ENCODE measurements at regions not wholly inside any gene's neighbourhood (a gene's known extent, or its start where the extent isn't known, plus 50 kb on each side); places are given as distances from the start of the nearest gene placed in this dataset.

GRCh38 chr4:71163317-71163716 lies 169.9 kb downstream of the DCK start:
- in situ Hi-C loops (cut with MboI), result no loop called here

GRCh38 chr4:71167083-71167482 lies 171.7 kb upstream of the SLC4A4 start:
- no TSS peak for BruUV-seq (replicated peaks)
- ChIA-PET CTCF (no interaction called here), RAD21 (ENCODE audit: unreplicated experiment) (no interaction called here), POLR2A (no interaction called here), SMC1A (ENCODE audit: uncharacterized antibody, unreplicated experiment) (interaction anchor here (0.8 kb wide), 1 partner anchor 15 kb away, joined by 3 read pairs; no protein-coding TSS in a partner anchor)
- H3K27ac ChIP-seq (ENCODE audit: control insufficient read depth, insufficient read depth), result no peak overlapping the region
- no peaks in the 10 kb centered on the region for H3K79me2 ChIP-seq (ENCODE audit: control insufficient read depth, insufficient read depth, low read length)
- no peak for DNase-seq (ENCODE audit: low read depth, low spot score)
- H2AFZ ChIP-seq (ENCODE audit: control insufficient read depth, low read depth, low read length), result no peak overlapping the region
- H3K4me1 ChIP-seq (ENCODE audit: control insufficient read depth, insufficient read depth, low read length), result no peaks in the 10 kb centered on the region
- H3K9me3 ChIP-seq (replicated peaks; ENCODE audit: control insufficient read depth, insufficient read depth, low read length), result no peaks in the 10 kb centered on the region
- no peak overlapping the region for H3K9ac ChIP-seq (ENCODE audit: control insufficient read depth, insufficient read depth, low read length)
- no peaks in the 10 kb centered on the region for H3K36me3 ChIP-seq (ENCODE audit: control insufficient read depth in 2 of 2, insufficient read depth in 2 of 2, low read length in 1 of 2)
- no peaks in the 10 kb centered on the region for H3K27me3 ChIP-seq (replicated peaks in 1 of 2; ENCODE audit: control insufficient read depth in 2 of 2, insufficient read depth in 2 of 2, low read length in 1 of 2)
- in situ Hi-C loops (cut with MboI), result no loop called here
- H3K4me2 ChIP-seq (ENCODE audit: control insufficient read depth, insufficient read depth), result no peak overlapping the region
- no peak for FAIRE-seq
- 29% methylated on average over 3 of the region's 3 CpGs for WGBS (ENCODE audit: insufficient coverage, insufficient replicate concordance, low lambda C conversion rate, missing lambda C conversion rate)
- ATAC-seq, result no peak
- H4K20me1 ChIP-seq (ENCODE audit: control insufficient read depth, insufficient read depth), result no peaks in the 10 kb centered on the region
- intact Hi-C loops (cut with micrococcal nuclease; ENCODE audit: unreplicated experiment), result no loop called here
- H3K4me3 ChIP-seq, result no peak overlapping the region
- TF ChIP-seq FOXK2 (IDR thresholded peaks at IDR 0.05) (no peak), ZBTB33 (IDR thresholded peaks at IDR 0.05) (no peak), NRF1 (conservative IDR thresholded peaks at IDR 0.05; ENCODE audit: low read depth, low read length) (no peak), HCFC1 (IDR thresholded peaks at IDR 0.05; ENCODE audit: low read length) (no peak), REST (IDR thresholded peaks at IDR 0.05; ENCODE audit: low read depth, low read length) (no peak)

More at GRCh38 chr4:71163317-71163716, 169.9 kb downstream of the DCK start:
- POLR2A ChIA-PET, result no interaction called here
- Histone ChIP-seq H3K4me1 (ENCODE audit: control insufficient read depth, insufficient read depth, low read length) (no peaks in the 10 kb centered on the region), H3K9ac (ENCODE audit: control insufficient read depth, insufficient read depth, low read length) (no peak overlapping the region), H3K36me3 (ENCODE audit: control insufficient read depth in 2 of 2, insufficient read depth in 2 of 2, low read length in 1 of 2) (no peaks in the 10 kb centered on the region), H3K9me3 (replicated peaks; ENCODE audit: control insufficient read depth, insufficient read depth, low read length) (no peaks in the 10 kb centered on the region), H3K4me3 (no peak overlapping the region), H3K27ac (ENCODE audit: control insufficient read depth, insufficient read depth) (no peak overlapping the region), H3K4me2 (ENCODE audit: control insufficient read depth, insufficient read depth) (no peak overlapping the region), H3K27me3 (replicated peaks in 1 of 2; ENCODE audit: control insufficient read depth in 2 of 2, insufficient read depth in 2 of 2, low read length in 1 of 2) (no peaks in the 10 kb centered on the region), H2AFZ (ENCODE audit: control insufficient read depth, low read depth, low read length) (no peak overlapping the region), H3K79me2 (ENCODE audit: control insufficient read depth, insufficient read depth, low read length) (no peaks in the 10 kb centered on the region), H4K20me1 (ENCODE audit: control insufficient read depth, insufficient read depth) (no peaks in the 10 kb centered on the region)
- TF ChIP-seq NKRF (conservative IDR thresholded peaks at IDR 0.05), result no peak
- TF ChIP-seq KDM1A (IDR thresholded peaks at IDR 0.05; ENCODE audit: borderline replicate concordance), result no peak
- TF ChIP-seq HDAC6 (IDR thresholded peaks at IDR 0.05; ENCODE audit: unreplicated experiment), result no peak
- no peak for TF ChIP-seq NFIC (IDR thresholded peaks at IDR 0.05; ENCODE audit: low read depth, low read length)
- no peak for TF ChIP-seq ZSCAN29 (IDR thresholded peaks at IDR 0.05)
- BruUV-seq (replicated peaks), result no TSS peak
- no peak for ATAC-seq
- no peak for DNase-seq (ENCODE audit: low read depth, low spot score)
- no peak for FAIRE-seq
- CTCF ChIA-PET, result interaction anchor here (0.5 kb wide), 1 partner anchor 507 kb away, joined by 3 read pairs; no protein-coding TSS in a partner anchor
- WGBS (ENCODE audit: insufficient coverage, insufficient replicate concordance, low lambda C conversion rate, missing lambda C conversion rate), result 46% methylated on average over 2 of the region's 2 CpGs
- RAD21 ChIA-PET (ENCODE audit: unreplicated experiment), result no interaction called here
- intact Hi-C loops (cut with micrococcal nuclease; ENCODE audit: unreplicated experiment), result no loop called here
- SMC1A ChIA-PET (ENCODE audit: uncharacterized antibody, unreplicated experiment), result no interaction called here
